ENCODE measurements at regions not wholly inside any gene's neighbourhood (a gene's known extent, or its start where the extent isn't known, plus 50 kb on each side); places are given as distances from the start of the nearest gene placed in this dataset.
A peak's percentile ranks its signal among the peaks of the same experiment; 100 is the strongest.
"Not testable (repeated sequence)": the region's sequence is repeated elsewhere in the genome, so short reads cannot be mapped to it uniquely, and the experiment has no call there.

DNA sequence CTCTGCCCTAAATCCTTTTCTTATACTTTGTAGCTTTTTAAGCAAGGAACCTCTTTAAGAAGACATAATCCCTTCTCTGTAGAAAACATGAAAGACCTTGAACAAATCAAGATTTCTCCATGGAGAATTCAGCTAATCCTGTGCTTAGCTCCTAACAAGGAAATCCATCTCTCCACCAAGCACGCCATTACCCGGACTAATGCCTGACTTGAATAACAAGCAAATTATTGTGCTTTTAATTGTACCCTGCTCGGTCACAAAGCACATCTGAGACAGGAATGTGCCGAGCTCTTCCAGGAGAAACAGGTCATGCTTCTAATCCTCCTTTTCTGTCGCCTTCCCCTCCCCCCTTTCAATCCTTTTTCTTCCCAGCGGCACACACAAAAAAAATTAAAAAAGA is 141.3 kb downstream of the PSAT1 start:
- DNase-seq (ENCODE audit: low read depth) = no peak

DNA sequence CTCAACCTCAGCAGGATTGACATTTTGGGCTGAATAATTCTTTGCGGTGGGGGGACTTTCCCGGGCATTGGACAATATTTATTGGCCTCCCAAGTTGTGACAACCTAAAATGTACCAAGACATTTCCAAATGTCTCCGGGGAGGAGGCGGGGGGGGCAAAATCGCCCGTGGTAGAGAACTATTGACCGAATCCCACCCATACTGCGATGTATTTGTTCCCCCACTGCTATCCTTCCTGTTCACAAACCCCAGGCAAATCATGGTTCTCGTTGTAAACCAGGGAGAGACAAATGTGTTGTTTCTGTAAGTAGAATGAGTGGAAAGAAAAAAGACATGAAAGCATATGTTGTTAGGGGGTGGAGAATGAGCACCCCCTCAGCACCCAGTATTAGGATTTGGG is 141.9 kb downstream of the PSAT1 start:
- DNase-seq (ENCODE audit: low read depth) = no peak

DNA sequence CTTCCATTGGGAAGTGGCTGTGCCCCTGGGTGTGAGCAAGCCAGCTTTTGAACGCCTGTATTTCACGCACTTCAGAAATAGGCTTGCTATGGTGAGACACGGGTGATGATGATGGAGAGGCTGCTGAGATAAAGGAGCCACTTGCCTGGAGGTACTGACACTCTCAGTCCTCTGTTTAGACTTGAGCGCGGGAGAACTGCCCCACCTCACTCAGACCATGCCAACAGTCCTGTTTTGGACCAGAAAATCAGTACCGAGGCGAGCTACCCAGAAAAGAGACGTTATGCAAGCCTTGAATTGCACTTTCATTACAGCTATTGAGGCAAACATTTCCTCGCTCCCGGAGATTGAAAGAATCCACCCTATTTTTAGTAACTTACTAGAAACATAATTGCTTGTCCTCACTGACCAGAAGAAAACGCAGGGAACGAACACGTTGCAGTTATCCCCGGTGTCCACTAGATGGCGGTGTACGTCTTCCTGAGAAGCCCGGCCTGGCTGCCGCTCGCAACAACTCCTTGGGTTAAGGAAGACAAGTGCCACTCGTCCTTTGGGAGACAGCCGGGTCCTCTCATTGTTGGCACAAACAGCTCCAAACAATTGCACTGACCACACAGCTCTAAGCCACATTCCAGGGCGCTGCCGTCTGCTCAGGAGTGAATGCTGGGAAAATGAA is 142.4 kb downstream of the PSAT1 start:
- peak; percentile 85 for DNase-seq (ENCODE audit: low read depth)

DNA sequence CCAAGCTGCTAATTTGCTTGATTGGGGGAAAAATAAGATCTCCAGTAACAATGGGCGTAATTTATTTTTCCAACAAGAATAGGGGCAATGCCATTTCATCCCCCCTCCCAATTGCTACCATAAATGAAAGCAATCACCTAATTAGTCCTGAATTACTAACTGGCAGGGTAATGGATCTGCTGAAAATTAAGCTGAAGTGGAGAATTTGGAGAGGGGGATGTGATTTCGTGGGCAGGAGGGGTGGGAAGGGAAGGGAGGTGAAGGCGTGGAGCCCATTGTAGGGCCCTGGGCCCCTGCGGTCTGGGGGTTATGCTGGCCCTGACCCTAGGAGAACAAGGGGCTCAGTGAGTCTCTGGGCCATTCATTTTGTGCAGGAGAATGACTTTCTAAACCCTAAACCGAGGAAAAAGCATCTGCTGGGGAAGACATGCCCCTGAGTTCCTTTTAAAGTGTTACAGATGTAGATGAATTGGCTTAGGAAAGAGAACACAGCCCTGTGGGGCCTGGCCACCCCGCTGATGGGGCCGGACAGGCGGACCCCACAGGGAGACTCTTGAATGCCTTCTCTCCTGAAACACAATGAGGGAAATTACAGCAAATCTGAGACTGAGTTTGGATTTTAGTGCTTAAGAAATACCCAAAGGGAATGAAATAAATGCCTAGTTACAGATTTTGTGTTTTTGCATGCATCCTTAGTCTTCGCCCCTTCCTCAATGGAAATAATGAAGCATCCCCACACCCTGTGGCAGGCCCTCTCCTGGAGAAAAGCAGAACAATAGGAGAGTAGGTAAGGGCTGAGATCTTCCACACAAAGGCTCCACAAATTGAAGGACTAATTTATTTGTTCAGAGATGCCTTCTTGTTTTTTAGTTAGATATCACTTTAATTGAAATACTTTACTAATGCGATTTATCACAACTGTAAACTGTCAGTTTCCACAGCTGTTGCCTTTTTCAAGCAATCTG is 143.2 kb downstream of the PSAT1 start:
- DNase-seq (ENCODE audit: low read depth) = no peak

DNA sequence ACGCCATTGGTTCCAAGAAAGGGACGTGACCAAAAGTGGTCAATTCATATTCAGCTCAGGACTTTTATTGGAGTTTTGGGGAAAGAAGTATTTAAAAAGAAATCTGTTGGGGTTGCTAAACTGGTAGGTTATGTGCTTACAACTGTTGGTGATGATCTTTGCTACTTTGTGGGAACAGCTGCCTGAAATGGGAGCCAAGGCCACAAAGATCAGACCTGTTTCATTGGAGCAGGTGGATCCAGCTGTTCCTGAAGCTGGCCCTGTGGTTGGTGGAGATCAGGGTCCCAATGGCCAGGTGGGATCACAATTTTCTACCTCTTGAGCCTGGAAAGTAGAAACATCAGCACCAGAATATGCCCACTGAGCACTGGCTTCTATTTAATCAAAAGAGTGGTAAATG is 144.5 kb downstream of the PSAT1 start:
- DNase-seq (ENCODE audit: low read depth) = no peak

DNA sequence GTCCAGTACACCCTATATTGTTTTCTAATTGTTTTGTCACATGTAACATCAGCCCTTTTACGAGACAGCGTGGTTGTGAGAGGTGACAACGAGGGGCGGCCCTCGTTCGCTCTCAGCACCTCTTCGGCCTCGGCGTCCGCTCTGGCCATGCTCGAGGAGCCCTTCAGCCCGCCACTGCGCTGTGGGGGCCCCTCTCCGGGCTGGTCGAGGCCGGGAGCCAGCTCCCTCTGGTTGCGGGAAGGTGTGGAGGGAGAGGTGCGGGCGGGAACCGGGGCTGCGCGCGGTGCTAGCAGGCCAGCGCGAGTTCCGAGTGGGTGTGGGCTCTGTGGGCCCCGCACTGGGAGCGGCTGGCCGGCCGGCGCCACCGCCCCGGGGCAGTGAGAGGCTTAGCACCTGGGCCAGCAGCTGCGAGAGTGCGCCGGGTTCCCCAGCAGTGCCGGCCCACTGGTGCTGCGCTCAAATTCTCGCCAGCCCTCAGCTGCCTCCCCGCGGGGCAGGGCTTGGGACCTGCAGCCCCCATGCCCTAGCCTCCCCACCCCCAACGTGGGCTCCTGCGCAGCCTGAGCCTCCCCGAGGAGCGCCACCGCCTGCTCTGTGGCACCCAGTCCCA is 145.0 kb downstream of the PSAT1 start:
- DNase-seq (ENCODE audit: low read depth) = no peak

DNA sequence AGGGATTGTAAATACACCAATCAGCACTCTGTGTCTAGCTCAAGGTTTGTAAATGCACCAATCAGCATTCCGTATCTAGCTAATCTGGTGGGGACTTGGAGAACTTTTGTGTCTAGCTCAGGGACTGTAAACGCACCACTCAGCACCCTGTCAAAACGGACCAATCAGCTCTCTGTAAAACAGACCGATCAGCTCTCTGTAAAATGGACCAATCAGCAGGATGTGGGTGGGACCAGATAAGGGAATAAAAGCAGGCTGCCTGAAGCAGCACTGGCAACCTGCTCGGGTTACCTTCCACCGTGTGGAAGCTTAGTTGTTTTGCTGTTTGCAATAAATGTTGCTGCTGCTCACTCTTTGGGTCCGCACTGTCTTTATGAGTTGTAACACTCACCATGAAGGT is 145.7 kb downstream of the PSAT1 start:
- DNase-seq (ENCODE audit: low read depth) = not testable (repeated sequence)

DNA sequence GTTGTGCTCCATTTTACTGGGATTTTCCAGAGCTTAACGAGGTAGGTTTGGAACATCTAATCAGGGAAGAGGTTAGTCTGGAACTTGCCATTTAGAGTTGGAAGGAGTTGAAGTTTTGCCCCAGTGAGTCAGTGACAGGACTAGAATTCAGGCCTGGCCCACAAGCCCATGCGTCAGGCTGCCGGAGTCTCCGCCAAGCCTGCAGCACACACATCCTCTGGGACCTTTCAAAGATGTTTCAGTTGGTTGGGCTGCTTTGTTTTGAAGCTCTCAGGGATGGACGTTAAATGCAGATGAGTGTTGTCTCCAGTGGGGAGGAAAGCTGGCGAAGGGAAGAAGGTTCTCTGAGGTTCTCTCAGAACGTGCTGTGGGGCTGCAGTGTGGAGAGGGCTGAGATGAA is 147.0 kb downstream of the PSAT1 start:
- DNase-seq (ENCODE audit: low read depth) = no peak

DNA sequence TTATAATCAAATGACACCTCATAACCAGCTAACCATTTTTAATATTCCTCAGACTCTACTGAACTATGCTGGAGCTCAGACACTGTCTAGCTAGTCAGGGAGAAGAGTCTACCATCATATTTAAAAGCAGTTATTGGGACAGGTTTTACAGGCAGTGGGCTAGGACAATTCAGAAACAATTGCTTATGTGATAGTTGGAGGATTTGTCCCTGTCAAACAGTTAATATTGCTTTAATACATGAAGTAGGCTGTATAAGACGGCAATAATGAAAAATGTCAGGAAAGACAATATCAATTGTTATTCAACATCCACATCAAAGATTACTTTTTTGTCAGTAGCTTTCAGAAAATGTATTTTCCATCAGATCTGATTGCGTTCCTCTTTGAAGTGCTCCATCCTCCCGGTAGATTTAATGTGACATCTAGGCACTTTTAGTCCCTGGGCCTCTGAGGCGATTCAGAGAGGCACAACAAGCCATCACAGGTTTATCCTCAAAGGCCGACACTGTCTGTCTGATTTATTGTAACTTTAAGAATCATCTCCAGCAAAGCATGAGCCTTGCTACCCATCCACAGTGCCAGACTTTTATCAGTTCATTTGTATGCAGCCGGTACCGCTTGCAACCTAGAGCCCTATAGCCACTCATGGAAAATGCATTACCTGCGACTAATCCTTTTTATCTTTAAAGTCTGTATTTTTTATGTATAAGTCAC is 152.2 kb downstream of the PSAT1 start:
- no peak for DNase-seq (ENCODE audit: low read depth)

DNA sequence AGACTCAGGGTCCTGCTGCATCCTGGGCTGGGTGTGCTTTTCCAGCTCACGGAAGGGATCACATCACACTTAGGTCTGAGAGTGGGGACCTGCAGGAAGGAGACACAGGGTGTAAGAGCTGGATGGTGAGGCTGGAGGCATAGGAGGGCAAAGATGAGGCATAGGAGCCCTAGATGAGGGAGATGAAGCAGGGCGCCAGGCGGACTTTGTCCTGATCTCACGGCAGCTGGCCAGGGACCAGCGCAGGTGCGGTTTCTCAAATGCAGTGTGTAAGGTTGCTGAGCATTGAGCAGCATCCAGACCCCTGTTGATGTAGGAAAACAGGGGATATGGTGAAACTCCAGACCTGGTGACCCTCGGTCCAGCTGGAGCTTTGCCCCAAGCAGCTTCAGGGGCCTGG is 156.5 kb downstream of the PSAT1 start:
- DNase-seq (ENCODE audit: low read depth) = no peak

DNA sequence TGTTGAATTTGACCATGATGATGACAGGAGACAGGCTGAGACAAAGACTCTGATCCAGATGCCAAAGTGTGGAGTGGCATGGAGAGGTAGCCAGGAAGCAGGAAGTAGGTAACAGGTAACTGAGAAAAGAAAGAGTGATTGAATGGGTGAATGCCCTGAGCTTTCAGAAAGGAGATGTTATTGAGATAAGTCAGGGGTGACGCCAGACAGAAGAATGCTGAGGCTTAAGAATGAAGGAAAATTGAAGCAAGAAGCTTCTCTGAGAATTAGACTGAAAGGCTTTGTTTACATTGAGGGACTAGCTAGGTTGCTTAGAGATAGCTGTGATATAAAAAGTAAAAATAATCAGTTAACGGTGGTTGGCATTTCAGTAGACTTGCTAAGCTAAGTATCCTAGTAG is 165.7 kb downstream of the PSAT1 start:
- DNase-seq (ENCODE audit: low read depth) = no peak

DNA sequence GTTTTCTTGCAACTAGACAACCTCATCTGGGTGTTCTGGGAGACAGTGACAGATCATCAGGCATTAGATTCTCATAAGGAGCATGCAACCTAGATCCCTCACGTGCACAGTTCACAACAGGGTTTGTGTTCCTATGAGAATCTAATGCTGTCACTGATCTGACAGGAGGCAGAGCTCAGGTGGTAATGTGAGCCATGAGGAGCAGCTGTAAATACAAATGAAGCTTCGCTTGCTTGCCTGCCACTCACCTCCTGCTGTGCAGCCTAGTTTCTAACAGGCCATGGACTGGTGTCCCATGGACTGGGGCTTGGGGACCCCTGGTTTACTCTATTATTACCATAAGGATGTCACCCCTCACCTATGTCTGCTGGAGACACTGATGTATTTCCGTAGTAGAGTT is 166.8 kb downstream of the PSAT1 start:
- DNase-seq (ENCODE audit: low read depth) = no peak

DNA sequence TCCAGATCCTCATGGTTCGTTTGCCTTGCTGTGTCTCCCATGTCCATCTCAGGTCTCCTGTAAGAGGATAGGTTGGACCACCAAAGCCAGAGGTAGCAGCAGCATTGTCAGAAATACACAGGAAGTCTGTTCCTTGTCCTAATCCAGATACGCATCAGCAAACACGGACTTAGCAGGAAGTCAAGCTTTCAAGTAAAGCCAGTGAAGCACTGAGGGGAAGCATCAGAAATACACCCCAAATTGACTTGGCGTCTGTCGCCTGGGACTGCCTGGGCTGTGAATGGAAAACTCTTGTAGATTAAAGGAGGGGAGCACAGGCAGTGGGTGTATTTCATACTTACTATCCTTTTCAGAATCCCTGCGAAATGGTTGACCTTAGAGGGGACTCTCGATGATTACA is 171.3 kb downstream of the PSAT1 start:
- no peak for DNase-seq (ENCODE audit: low read depth)

DNA sequence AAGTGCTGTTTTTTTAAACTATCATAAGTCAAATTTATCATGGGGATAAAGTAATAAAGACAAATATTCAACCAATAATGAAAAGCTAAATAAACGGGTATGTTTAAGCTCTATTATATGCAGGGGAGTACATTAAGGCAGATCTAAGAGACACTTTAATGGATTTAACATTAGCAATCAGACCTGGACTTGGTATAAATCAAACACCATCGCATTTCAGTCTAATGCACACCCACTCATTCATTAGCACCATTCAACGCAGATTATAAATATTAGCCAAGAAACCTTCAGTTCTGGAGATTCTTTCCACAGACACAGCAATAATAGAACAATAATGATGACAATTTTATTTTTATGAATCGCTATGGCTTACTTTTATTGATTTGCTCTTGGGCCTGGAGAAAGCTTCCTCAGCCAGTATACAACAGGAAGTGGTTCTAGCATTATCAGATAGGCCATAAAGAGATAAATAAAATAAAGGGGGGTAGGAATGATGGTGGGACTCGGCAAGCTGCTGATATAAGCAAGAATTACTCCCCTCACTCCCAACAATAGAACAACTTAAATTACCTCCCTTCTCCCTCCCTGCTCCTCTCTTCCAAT is 172.2 kb downstream of the PSAT1 start:
- DNase-seq (ENCODE audit: low read depth) = no peak

DNA sequence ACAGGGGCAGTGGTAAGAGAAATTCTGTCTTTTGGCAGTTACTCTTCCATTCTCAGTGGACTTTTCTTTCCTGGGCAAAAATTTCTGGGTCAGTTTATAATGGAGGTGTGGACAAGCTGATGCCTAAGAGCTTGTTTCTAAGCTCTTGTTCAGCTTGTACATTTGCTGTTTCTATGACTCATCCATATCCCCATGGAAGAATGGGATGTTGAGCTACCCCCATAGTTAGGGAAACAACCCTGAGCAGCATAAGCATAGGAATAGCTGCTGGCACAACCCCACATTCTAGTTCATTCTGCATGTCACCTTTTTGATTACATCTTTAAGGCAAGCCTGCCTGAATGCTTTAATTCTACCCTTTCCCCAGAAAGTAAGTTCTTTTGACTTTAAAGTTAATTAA is 173.3 kb downstream of the PSAT1 start:
- DNase-seq (ENCODE audit: low read depth) = no peak

DNA sequence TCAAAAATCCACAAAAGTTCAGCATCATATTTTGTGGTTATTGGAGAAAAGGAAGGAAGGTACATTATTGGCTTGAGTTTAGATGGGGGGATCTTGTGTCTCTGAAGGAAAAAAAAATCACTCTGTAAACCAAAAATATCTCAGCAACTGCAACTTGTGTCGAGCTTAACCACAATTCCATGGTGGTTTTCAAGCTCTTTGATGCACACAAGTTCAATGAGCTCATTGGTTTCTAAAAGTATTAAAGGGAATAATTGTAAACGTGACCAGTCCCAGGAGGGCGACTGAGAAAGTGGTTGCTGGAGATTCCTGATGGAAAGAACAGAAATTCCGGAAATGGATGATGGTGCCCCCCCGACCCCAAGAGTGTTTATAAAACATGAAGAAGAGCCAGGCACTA is 173.8 kb downstream of the PSAT1 start:
- DNase-seq (ENCODE audit: low read depth) = no peak

DNA sequence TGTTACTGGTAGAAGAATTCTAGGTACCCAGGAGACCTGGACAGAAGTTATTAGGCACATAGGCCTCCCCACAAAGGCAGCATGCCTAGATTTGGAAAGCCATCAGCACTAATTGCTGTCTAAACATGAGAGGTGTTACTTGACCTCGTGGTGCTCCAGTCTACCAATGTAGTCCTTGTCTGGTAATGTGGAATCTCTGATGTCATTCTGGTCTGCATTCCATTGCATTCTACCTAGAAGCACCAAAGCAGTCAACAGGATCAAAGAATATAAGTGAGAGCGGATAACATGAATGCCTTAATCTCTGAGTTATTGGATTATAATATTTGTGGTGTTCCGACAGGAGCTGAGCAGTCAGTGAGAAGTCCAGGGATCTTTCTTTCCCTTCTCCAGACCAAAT is 175.2 kb downstream of the PSAT1 start:
- DNase-seq (ENCODE audit: low read depth) = no peak

DNA sequence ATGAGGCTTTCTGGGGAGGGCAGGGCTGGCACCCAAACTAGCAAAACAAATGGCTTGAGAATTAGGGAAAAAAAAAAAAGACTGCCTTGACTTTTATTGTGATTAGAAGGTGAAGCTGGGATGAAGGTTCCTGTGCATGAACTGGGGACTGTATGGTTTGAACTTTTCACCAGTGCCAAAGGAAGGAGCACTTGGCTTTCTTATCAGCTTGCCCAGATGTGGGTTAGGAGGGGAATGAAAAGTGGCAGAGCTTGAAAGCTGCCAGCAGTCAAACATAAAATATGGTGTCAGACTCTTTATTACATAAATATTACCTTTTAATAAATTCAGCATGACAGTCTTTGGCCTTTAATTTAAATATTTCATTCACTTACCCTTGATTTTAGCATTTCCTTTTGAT is 182.5 kb downstream of the PSAT1 start:
- DNase-seq (ENCODE audit: low read depth) = no peak

DNA sequence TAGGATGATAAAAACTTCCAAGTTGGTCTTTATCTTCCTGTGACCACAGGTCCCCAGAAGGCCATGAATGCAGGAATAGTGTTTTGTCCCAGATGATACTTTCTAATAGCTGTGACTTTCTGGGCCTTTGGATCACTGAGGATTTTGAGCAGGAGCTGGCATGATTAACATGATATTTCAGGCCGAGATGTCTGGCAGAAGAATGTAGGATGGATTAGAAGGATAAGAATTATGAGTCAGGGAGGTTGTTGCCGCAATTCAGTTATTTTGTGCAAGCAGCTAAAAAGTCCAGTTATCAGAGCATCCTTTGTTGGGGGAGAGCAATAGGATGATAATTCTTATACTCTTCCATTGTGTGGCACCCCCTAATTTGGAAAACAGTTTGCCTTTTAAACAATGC is 189.7 kb downstream of the PSAT1 start:
- DNase-seq (ENCODE audit: low read depth) = no peak

DNA sequence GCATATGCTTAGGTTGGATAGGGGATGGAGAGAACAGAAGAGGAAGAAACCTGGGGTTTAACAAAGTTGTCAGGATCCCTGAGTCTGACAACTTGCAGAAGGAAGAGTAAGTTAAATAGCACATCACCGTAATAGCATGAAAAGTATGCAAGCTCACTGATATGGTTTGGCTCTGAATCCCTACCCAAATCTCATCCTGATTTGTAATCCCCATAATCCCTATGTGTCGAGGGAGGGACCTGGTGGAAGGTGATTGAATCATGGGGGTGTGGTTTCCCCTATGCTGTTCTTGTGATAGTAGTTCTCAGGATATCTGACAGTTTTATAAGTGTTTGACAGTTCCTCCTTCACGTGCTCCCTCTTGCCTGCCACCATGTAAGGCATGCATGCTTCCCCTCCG is 193.3 kb downstream of the PSAT1 start:
- no peak for DNase-seq (ENCODE audit: low read depth)

DNA sequence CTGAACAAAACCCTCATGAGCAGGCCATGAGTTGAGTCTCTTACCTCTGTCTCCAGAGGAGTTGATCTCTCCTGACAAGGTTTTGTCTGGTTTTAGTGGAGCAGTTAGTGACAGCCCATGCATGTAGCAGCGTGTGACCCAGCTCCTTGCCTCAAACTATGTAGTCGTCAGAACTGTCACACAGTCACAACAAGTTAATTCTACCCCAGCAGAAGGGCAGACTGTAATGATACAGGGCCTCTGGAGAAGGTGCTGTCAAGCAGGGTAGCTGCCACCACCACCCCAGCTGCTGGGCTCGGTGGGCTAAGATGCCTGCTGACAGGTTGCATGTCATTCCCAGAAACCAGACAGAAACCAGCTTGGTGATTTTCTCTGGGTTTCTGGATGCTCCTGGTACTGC is 194.5 kb downstream of the PSAT1 start:
- no peak for DNase-seq (ENCODE audit: low read depth)

DNA sequence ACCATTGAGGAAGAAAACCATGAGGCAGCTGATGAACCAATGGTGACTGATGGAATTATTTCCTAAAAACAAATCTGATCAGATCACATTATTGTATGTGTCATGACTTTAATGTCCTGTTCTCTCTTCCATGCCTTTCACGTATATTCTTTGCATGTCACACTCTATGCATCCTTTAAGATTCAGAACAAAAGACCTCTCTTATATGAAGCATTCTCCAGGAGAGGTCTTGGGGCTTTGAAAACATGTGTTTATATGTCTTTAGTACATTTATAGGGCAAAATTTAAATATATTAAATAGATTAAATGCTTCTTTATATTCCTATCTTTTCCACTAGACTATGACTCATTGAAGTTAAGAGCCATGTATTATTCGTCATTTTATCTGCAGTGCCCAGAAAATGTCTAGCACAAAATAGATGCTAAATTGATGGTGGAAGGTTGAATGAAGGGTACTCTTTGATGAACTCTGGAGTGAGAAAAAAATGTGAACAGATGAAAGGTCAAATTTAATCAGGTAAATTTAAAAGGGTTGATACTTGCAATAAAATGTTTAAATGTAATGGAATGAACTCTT is 196.3 kb downstream of the PSAT1 start:
- DNase-seq (ENCODE audit: low read depth) = no peak

All from fibroblast of the conjunctiva (primary cell).